22Rv1 (cell line): ENCODE measurements at regions not wholly inside any gene's neighbourhood (a gene's known extent, or its start where the extent isn't known, plus 50 kb on each side); places are given as distances from the start of the nearest gene placed in this dataset.

Experiments
- H3K27ac ChIP-seq: fragments of 450-650 bp; 2 replicates; pipeline ENCODE4 v1.5.1; 2017
- ZFX ChIP-seq: fragments of 450-650 bp; IDR thresholded peaks from 2 replicates; pipeline ENCODE4 v1.6.1; 2017; ENCODE audit warnings: antibody characterized with exemption, borderline replicate concordance
- TF ChIP-seq, protein P1 (sequence below): fragments of 450-650 bp; IDR thresholded peaks from 2 replicates; pipeline ENCODE4 v1.5.1; 2017; ENCODE audit warnings: mild to moderate bottlenecking

DNA sequence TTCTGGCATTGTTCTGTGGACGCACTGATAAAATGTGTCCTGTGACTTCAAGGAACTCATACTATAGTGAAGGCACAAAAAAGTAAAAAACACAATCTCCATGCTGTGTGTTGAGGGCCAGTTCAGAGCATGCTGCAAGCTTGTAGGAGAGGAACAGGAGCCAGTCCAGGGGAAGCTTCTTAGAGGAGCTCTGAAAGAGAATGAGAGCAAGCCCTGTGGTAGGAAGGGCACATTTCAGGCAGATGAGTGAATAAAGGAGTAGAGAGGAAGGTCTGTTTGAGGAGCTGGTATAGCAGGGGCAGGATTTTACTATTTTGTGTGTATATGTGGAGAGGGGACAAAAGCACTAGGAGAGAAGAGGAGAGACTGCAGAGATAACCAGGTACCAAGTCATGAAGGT is 478.3 kb downstream of the ZEB2 start:
- TF ChIP-seq, protein P1, sequence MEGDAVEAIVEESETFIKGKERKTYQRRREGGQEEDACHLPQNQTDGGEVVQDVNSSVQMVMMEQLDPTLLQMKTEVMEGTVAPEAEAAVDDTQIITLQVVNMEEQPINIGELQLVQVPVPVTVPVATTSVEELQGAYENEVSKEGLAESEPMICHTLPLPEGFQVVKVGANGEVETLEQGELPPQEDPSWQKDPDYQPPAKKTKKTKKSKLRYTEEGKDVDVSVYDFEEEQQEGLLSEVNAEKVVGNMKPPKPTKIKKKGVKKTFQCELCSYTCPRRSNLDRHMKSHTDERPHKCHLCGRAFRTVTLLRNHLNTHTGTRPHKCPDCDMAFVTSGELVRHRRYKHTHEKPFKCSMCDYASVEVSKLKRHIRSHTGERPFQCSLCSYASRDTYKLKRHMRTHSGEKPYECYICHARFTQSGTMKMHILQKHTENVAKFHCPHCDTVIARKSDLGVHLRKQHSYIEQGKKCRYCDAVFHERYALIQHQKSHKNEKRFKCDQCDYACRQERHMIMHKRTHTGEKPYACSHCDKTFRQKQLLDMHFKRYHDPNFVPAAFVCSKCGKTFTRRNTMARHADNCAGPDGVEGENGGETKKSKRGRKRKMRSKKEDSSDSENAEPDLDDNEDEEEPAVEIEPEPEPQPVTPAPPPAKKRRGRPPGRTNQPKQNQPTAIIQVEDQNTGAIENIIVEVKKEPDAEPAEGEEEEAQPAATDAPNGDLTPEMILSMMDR = no peak
- no peak for TF ChIP-seq ZFX
- no peak overlapping the region for H3K27ac ChIP-seq

DNA sequence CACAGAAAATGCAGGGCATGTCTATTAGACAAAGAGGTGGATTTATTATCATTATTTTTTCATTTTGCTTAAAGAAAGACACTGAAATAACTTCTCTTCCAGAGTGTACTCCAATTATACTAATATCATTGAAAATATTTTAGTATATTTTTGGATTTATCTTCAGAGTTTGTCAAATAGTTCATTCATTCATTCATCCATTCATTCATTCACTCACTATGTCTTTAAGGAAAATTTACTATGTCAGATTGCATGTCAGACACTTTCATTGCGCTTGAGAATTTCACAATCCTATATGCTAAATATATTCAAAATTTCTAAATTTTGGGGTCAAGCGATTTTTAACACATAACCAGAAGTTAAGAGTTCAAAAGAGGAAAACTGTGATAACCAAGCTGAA is 479.1 kb downstream of the ZEB2 start:
- H3K27ac ChIP-seq = no peak overlapping the region
- TF ChIP-seq ZFX = no peak
- TF ChIP-seq, protein P1 = no peak

DNA sequence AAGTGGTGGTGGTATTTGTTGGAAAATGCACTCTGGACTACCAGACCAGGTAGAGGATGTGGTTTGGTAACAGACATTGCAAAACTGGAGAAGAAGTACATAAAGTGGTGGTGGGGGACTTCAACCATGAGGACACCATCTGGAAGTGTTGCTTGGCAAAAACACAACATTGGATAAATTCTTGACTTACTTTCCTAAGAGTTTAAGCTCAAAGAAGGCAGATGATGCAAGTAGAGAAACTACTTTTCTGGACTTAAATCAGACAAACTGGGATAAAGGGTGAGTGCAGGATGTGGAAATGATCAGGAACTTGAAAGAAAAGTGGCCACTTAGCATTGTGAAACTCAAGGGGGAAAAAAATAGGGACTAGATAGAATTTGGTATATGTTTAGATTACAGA is 487.4 kb downstream of the ZEB2 start:
- TF ChIP-seq, protein P1 = no peak
- TF ChIP-seq ZFX = no peak
- H3K27ac ChIP-seq = no peak overlapping the region

DNA sequence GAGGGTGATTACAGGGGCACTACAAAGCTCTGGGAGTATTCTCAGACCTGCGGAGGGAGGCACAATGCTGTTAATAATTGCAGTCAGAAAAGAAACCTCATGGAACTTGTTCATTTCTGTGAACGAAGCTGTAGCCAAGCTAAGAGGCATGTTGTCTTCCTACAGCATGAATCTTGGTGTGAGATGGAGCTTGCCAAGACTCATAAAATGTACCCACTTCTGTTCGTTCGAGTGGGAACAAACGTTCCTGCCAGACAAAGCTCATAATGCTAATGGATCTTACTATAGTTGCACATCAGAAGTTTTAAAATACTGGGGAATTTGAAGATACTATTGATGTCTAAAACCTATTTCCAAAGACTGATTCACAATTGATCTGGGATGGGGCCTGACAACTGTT is 489.1 kb downstream of the ZEB2 start:
- TF ChIP-seq ZFX = no peak
- TF ChIP-seq, protein P1 = no peak
- no peak overlapping the region for H3K27ac ChIP-seq

DNA sequence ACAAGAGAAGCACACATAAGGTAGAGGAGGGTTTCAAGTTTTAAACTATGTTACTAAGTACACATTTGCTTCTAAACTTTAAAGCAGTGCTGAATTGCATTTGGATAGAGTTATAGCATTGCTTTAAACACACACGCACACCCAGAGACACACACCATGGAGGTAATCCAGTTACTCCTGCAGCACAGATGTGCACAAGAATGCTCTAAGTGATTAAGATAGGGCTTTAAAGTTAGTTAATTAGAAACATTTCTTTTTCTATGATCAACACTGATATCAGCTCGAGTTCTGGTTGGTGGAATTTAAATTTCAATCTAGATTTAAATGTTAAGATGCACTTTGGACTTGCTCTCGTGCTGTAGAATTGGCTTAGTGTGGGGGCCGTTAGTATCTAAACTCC is 492.3 kb downstream of the ZEB2 start:
- H3K27ac ChIP-seq = no peak overlapping the region
- TF ChIP-seq ZFX = no peak
- TF ChIP-seq, protein P1 = no peak

DNA sequence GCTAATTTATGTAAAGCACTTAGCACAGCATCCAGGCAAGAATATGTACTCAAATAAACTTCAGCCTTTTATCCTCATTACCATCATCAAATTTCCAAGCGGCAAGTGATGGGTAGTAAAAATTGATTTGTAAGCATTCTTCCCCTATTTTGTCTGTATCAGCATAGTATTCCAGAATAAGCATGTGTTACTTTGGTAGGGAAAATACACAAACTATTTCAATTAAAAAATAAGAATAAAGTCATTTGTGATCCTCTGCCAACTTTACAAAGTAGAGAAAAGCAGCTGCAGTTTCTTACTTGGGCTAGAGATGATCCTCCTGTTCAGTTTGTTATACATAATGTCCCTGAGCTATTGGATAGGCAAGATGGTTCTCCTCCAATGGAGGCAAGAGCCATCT is 493.2 kb downstream of the ZEB2 start:
- TF ChIP-seq ZFX = no peak
- TF ChIP-seq, protein P1 = no peak
- no peak overlapping the region for H3K27ac ChIP-seq

DNA sequence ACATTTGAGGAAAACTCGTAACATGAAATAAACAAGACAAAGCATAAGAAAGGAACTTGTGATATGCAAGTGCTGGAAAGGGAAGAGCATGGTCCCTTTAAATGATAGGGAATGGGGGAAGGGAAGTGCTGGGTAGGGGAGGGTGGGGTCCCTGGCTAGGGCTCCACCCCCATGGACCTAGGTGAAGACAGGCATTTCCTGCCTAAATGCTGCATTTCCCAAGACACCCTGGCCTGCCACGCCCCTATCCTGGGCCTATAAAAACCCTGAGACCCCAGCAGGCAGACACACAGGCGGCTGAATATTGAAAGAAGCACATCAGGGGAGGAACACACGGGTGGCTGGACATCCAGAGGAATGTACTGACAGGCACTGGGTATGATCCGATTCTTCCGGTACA is 499.9 kb downstream of the ZEB2 start:
- no peak for TF ChIP-seq ZFX
- TF ChIP-seq, protein P1 = no peak
- no peak overlapping the region for H3K27ac ChIP-seq
